Suprapubic skin (tissue), 4 donors: ENCODE measurements at regions not wholly inside any gene's neighbourhood (a gene's known extent, or its start where the extent isn't known, plus 50 kb on each side); places are given as distances from the start of the nearest gene placed in this dataset.
"Not testable (repeated sequence)": the region's sequence is repeated elsewhere in the genome, so short reads cannot be mapped to it uniquely, and the experiment has no call there.

Source experiments
- DNase-seq, 2 donors: peaks; one replicate each; pipeline ENCODE4 v3.0.0-alpha.2; 2019; ENCODE audit warnings: low spot score in 2 of 2
- H3K27ac ChIP-seq: fragments of 200-600 bp; sonication (generic); one replicate; pipeline ENCODE4 v1.5.1; 2019
- H3K27me3 ChIP-seq: fragments of 200-600 bp; sonication (generic); one replicate; pipeline ENCODE4 v1.5.1; 2019
- H3K36me3 ChIP-seq: fragments of 200-600 bp; sonication (generic); one replicate; pipeline ENCODE4 v1.5.1; 2019
- H3K4me1 ChIP-seq: fragments of 200-600 bp; sonication (generic); one replicate; pipeline ENCODE4 v1.5.1; 2019
- H3K4me3 ChIP-seq: fragments of 200-600 bp; sonication (generic); one replicate; pipeline ENCODE4 v1.5.1; 2019; ENCODE audit warnings: mild to moderate bottlenecking
- H3K9me3 ChIP-seq: fragments of 200-600 bp; sonication (generic); one replicate; pipeline ENCODE4 v1.5.1; 2019
- EP300 ChIP-seq: sonication (generic); formaldehyde crosslinking; IDR thresholded peaks from one replicate; pipeline ENCODE4 v1.6.1; 2017; ENCODE audit warnings: antibody characterized with exemption
- POLR2A ChIP-seq, 2 donors: fragments of 450-650 bp; IDR thresholded peaks; one replicate each; pipeline ENCODE4 v1.6.1; 2017; ENCODE audit warnings: antibody characterized with exemption in 2 of 2, mild to moderate bottlenecking in 2 of 2, moderate library complexity in 2 of 2
- POLR2AphosphoS5 ChIP-seq, 3 donors: sonication (generic); formaldehyde crosslinking; IDR thresholded peaks; one replicate each; pipeline ENCODE4 v1.6.1; 2017; ENCODE audit warnings: antibody characterized with exemption in 3 of 3
- WGBS: methylation state at CpG from one replicate; pipeline ENCODE4 v1.1.5; 2018; 5-methylcytosine and 5-hydroxymethylcytosine counted together
- TF ChIP-seq, protein P1 (sequence below), 2 donors: fragments of 200-600 bp in 1 of 2; fragments of 450-650 bp in 1 of 2; sonication (generic) in 1 of 2; IDR thresholded peaks; one replicate each; pipeline ENCODE4 v1.5.1; 2016 to 2019; ENCODE audit warnings: antibody characterized with exemption in 2 of 2, mild to moderate bottlenecking in 1 of 2, moderate library complexity in 1 of 2

GRCh38 chr12:9364224-9365176 is 156.3 kb upstream of the PZP start:
- H3K27ac ChIP-seq = no peak overlapping the region
- no peak for TF ChIP-seq EP300
- TF ChIP-seq POLR2A (IDR thresholded peaks at IDR 0.05) = no peak
- TF ChIP-seq, protein P1, sequence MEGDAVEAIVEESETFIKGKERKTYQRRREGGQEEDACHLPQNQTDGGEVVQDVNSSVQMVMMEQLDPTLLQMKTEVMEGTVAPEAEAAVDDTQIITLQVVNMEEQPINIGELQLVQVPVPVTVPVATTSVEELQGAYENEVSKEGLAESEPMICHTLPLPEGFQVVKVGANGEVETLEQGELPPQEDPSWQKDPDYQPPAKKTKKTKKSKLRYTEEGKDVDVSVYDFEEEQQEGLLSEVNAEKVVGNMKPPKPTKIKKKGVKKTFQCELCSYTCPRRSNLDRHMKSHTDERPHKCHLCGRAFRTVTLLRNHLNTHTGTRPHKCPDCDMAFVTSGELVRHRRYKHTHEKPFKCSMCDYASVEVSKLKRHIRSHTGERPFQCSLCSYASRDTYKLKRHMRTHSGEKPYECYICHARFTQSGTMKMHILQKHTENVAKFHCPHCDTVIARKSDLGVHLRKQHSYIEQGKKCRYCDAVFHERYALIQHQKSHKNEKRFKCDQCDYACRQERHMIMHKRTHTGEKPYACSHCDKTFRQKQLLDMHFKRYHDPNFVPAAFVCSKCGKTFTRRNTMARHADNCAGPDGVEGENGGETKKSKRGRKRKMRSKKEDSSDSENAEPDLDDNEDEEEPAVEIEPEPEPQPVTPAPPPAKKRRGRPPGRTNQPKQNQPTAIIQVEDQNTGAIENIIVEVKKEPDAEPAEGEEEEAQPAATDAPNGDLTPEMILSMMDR (IDR thresholded peaks at IDR 0.05) = no peak
- TF ChIP-seq POLR2AphosphoS5 (IDR thresholded peaks at IDR 0.05) = no peak
- WGBS = 46% methylated on average over 13 of the region's 13 CpGs

DNA sequence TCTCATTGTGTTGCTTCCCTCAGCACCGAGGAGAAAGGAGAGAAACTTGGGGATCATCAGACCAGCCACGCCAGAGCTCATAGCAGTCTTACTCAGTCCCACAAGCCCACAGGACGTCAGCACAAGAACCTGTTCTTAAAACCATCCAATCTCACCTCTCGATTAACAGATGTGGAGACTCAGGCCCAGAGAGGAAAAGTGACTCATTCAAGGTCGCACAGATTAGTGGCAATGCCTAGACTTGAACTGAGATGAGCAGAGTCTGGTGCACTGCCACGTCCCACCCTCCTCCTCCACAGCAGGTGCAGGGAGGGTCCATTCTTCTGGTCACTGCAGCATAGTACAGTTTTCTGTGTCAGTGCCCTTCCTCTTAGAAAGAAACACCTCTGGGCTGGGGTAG is 154.9 kb upstream of the PZP start:
- H3K27me3 ChIP-seq = no peaks in the 10 kb centered on the region
- no peak overlapping the region for H3K4me3 ChIP-seq
- H3K4me1 ChIP-seq = peaks cover 11% of the 10 kb centered on the region
- no peaks in the 10 kb centered on the region for H3K36me3 ChIP-seq
- TF ChIP-seq, protein P1 (IDR thresholded peaks at IDR 0.05) = no peak
- TF ChIP-seq EP300 (no peak), POLR2AphosphoS5 (IDR thresholded peaks at IDR 0.05) (no peak), POLR2A (IDR thresholded peaks at IDR 0.05) (no peak)
- DNase-seq = no peak
- no peak overlapping the region for H3K27ac ChIP-seq
- WGBS = 78% methylated on average over 6 of the region's 6 CpGs
- no peaks in the 10 kb centered on the region for H3K9me3 ChIP-seq

More at GRCh38 chr12:9364224-9365176, 156.3 kb upstream of the PZP start:
- Histone ChIP-seq H3K9me3 (no peaks in the 10 kb centered on the region), H3K4me1 (peaks cover 11% of the 10 kb centered on the region), H3K4me3 (no peak overlapping the region), H3K36me3 (no peaks in the 10 kb centered on the region), H3K27me3 (no peaks in the 10 kb centered on the region)
- DNase-seq = no peak

- Histone ChIP-seq H3K27me3 (no peaks in the 10 kb centered on the region), H3K4me3 (no peak overlapping the region), H3K36me3 (no peaks in the 10 kb centered on the region), H3K9me3 (no peaks in the 10 kb centered on the region), H3K27ac (no peak overlapping the region), H3K4me1 (peaks cover 11% of the 10 kb centered on the region)
- WGBS = 81% methylated on average over 12 of the region's 12 CpGs
- no peak for DNase-seq
- TF ChIP-seq, protein P1 (IDR thresholded peaks at IDR 0.05) = no peak
- no peak for TF ChIP-seq EP300
- no peak for TF ChIP-seq POLR2AphosphoS5 (IDR thresholded peaks at IDR 0.05)
- no peak for TF ChIP-seq POLR2A (IDR thresholded peaks at IDR 0.05)
Measured at GRCh38 chr12:9361879-9362326, 153.7 kb upstream of the PZP start.

GRCh38 chr12:9354009-9354754 is 146.0 kb upstream of the PZP start:
- 94% methylated on average over 4 of the region's 4 CpGs for WGBS
- not testable (repeated sequence) for H3K36me3 ChIP-seq, H3K27ac ChIP-seq, H3K27me3 ChIP-seq, H3K4me3 ChIP-seq, DNase-seq, H3K4me1 ChIP-seq
- peaks cover 16% of the 10 kb centered on the region for H3K9me3 ChIP-seq

GRCh38 chr12:9351136-9351535 is 142.9 kb upstream of the PZP start:
- WGBS = 97% methylated on average over 2 of the region's 2 CpGs
- no peak for DNase-seq
- H3K4me3 ChIP-seq = no peak overlapping the region
- H3K9me3 ChIP-seq = peaks cover 16% of the 10 kb centered on the region
- H3K27ac ChIP-seq = no peak overlapping the region
- H3K27me3 ChIP-seq = no peaks in the 10 kb centered on the region
- H3K36me3 ChIP-seq = no peaks in the 10 kb centered on the region
- H3K4me1 ChIP-seq = peaks cover 3% of the 10 kb centered on the region
- TF ChIP-seq POLR2A (IDR thresholded peaks at IDR 0.05) (no peak), EP300 (no peak), POLR2AphosphoS5 (IDR thresholded peaks at IDR 0.05) (no peak)
- TF ChIP-seq, protein P1 (IDR thresholded peaks at IDR 0.05) = no peak
